WTC11 (cell line): ENCODE measurements at regions not wholly inside any gene's neighbourhood (a gene's known extent, or its start where the extent isn't known, plus 50 kb on each side); places are given as distances from the start of the nearest gene placed in this dataset.

Source experiments
- ATAC-seq: fragments of 200-7000 bp; cut with Tn5 transposase; 2 replicates; pipeline ENCODE4 v1.10.0; 2021; ENCODE audit warnings: mild to moderate bottlenecking, moderate library complexity
- CTCF ChIA-PET: fragments of 300-600 bp; sonication (Branson Sonifier 250); formaldehyde crosslinking; loops from one replicate; lab custom pipeline; 2021; ENCODE audit warnings: antibody characterized with exemption; lab: Charles Lee
- POLR2A ChIA-PET: fragments of 350-600 bp; sonication (Branson Sonifier 250); formaldehyde crosslinking; loops from one replicate; lab custom pipeline; 2021; ENCODE audit warnings: antibody characterized with exemption; lab: Charles Lee
- DNase-seq: peaks from one replicate; pipeline ENCODE4 v3.0.0; 2021; ENCODE audit warnings: low spot score
- H3K27ac Mint-ChIP-seq: 2 replicates; pipeline ENCODE4 v1.8.0; 2021; ENCODE audit warnings: mixed read lengths
- H3K27me3 Mint-ChIP-seq: 2 replicates; pipeline ENCODE4 v1.8.0; 2021; ENCODE audit warnings: low read depth, mild to moderate bottlenecking, moderate library complexity, mixed read lengths
- H3K36me3 Mint-ChIP-seq: 2 replicates; pipeline ENCODE4 v1.8.0; 2021; ENCODE audit warnings: mixed read lengths
- H3K4me1 Mint-ChIP-seq: 2 replicates; pipeline ENCODE4 v1.8.0; 2022; ENCODE audit warnings: mixed read lengths
- H3K4me3 Mint-ChIP-seq: 2 replicates; pipeline ENCODE4 v1.8.0; 2021; ENCODE audit warnings: mild to moderate bottlenecking, moderate library complexity, mixed read lengths
- H3K9me3 Mint-ChIP-seq: 2 replicates; pipeline ENCODE4 v1.8.0; 2021; ENCODE audit warnings: mixed read lengths
- EMX1 ChIP-seq: fragments of 250-450 bp; sonication (Bioruptor Pico); IDR thresholded peaks from 2 replicates; pipeline ENCODE4 v1.8.0; 2021; ENCODE audit warnings: mild to moderate bottlenecking
- FOXK1 ChIP-seq: sonication (generic); formaldehyde crosslinking; IDR thresholded peaks from 2 replicates; pipeline ENCODE4 v1.8.0; 2022; ENCODE audit warnings: mild to moderate bottlenecking, moderate library complexity, missing genetic modification reagents
- GABPB1 ChIP-seq: sonication (generic); formaldehyde crosslinking; IDR thresholded peaks from 2 replicates; pipeline ENCODE4 v1.8.1; 2023; ENCODE audit warnings: mild to moderate bottlenecking, missing genetic modification reagents
- GRHL2 ChIP-seq: fragments of 250-450 bp; sonication (Bioruptor Pico); IDR thresholded peaks from 2 replicates; pipeline ENCODE4 v1.8.0; 2022; ENCODE audit warnings: mild to moderate bottlenecking, moderate library complexity; ENCODE audit not compliant: insufficient replicate concordance, severe bottlenecking
- JAZF1 ChIP-seq: fragments of 250-450 bp; sonication (Bioruptor Pico); IDR thresholded peaks from 2 replicates; pipeline ENCODE4 v1.9.0; 2021; ENCODE audit warnings: moderate library complexity, mild to moderate bottlenecking, inconsistent platforms
- JUN ChIP-seq: sonication (generic); formaldehyde crosslinking; IDR thresholded peaks from 2 replicates; pipeline ENCODE4 v1.8.0; 2023; ENCODE audit warnings: mild to moderate bottlenecking, missing genetic modification reagents
- NR2C2 ChIP-seq: sonication (generic); formaldehyde crosslinking; IDR thresholded peaks from 2 replicates; pipeline ENCODE4 v1.8.0; 2022; ENCODE audit warnings: mild to moderate bottlenecking, missing genetic modification reagents
- OVOL2 ChIP-seq: fragments of 250-450 bp; sonication (Bioruptor Pico); IDR thresholded peaks from 2 replicates; pipeline ENCODE4 v1.9.0; 2021; ENCODE audit warnings: mild to moderate bottlenecking, borderline replicate concordance
- SOX15 ChIP-seq: fragments of 250-450 bp; sonication (Bioruptor Pico); IDR thresholded peaks from 2 replicates; pipeline ENCODE4 v1.9.0; 2021; ENCODE audit warnings: mild to moderate bottlenecking
- SP1 ChIP-seq: sonication (generic); formaldehyde crosslinking; conservative IDR thresholded peaks from 2 replicates; pipeline ENCODE4 v1.8.1; 2022; ENCODE audit warnings: missing genetic modification reagents
- TEAD1 ChIP-seq: sonication (generic); formaldehyde crosslinking; IDR thresholded peaks from 2 replicates; pipeline ENCODE4 v1.8.0; 2022; ENCODE audit warnings: mild to moderate bottlenecking, missing genetic modification reagents
- TF ChIP-seq, protein P1 (sequence below): sonication (generic); formaldehyde crosslinking; conservative IDR thresholded peaks from 2 replicates; pipeline ENCODE4 v1.8.1; 2023; ENCODE audit warnings: mild to moderate bottlenecking, low read depth, missing genetic modification reagents, moderate library complexity
- TF ChIP-seq, protein P2 (sequence below): sonication (generic); formaldehyde crosslinking; IDR thresholded peaks from 2 replicates; pipeline ENCODE4 v1.8.0; 2023; ENCODE audit warnings: mild to moderate bottlenecking, missing genetic modification reagents
- TF ChIP-seq, protein P3 (sequence below): fragments of 250-450 bp; sonication (Bioruptor Pico); IDR thresholded peaks from 2 replicates; pipeline ENCODE4 v2.1.2; 2022; ENCODE audit warnings: mild to moderate bottlenecking, moderate library complexity
- TF ChIP-seq, protein P4 (sequence below): sonication (generic); formaldehyde crosslinking; IDR thresholded peaks from 2 replicates; pipeline ENCODE4 v1.8.1; 2023; ENCODE audit warnings: mild to moderate bottlenecking, missing genetic modification reagents, borderline replicate concordance
- TF ChIP-seq, protein P5 (sequence below): sonication (generic); formaldehyde crosslinking; IDR thresholded peaks from 2 replicates; pipeline ENCODE4 v1.8.1; 2022; ENCODE audit warnings: low read depth, mild to moderate bottlenecking, moderate library complexity, missing genetic modification reagents, borderline replicate concordance
- TF ChIP-seq, protein P6 (sequence below): fragments of 200-600 bp; IDR thresholded peaks from 2 replicates; pipeline ENCODE4 v1.8.0; 2022; ENCODE audit warnings: antibody characterized with exemption
- TF ChIP-seq, protein P7 (sequence below): sonication (generic); formaldehyde crosslinking; IDR thresholded peaks from 2 replicates; pipeline ENCODE4 v1.8.1; 2023; ENCODE audit warnings: mild to moderate bottlenecking, missing genetic modification reagents

DNA sequence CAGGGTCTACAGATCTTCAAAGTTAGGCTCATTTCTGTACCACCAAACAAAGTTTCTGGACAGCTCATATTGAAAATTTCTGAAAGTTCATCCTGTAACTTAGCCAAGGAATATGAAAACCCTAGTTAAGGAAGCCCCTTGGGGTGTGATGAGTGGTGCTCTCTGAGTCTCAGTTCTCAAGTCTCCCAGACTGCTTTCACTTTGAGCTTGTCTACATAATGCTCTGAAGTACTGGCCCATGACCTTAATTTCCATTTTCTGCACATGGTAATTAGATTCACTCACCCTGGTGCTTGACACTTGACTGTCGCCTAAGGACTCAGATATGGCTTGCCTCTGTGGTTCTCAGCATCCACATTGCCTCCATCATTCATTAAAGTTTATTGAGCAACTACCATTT lies 51.7 kb upstream of the SATB2 start:
- no peak for DNase-seq
- TF ChIP-seq SP1 (CRISPR knock-in tag) (no peak), GABPB1 (CRISPR knock-in tag) (no peak), JUN (no peak), GRHL2 (no peak), TEAD1 (no peak), NR2C2 (CRISPR knock-in tag) (no peak), JAZF1 (CRISPR knock-in tag) (no peak), SOX15 (CRISPR knock-in tag) (no peak), OVOL2 (CRISPR knock-in tag) (no peak), FOXK1 (no peak), EMX1 (CRISPR knock-in tag) (no peak)
- TF ChIP-seq, protein P1, sequence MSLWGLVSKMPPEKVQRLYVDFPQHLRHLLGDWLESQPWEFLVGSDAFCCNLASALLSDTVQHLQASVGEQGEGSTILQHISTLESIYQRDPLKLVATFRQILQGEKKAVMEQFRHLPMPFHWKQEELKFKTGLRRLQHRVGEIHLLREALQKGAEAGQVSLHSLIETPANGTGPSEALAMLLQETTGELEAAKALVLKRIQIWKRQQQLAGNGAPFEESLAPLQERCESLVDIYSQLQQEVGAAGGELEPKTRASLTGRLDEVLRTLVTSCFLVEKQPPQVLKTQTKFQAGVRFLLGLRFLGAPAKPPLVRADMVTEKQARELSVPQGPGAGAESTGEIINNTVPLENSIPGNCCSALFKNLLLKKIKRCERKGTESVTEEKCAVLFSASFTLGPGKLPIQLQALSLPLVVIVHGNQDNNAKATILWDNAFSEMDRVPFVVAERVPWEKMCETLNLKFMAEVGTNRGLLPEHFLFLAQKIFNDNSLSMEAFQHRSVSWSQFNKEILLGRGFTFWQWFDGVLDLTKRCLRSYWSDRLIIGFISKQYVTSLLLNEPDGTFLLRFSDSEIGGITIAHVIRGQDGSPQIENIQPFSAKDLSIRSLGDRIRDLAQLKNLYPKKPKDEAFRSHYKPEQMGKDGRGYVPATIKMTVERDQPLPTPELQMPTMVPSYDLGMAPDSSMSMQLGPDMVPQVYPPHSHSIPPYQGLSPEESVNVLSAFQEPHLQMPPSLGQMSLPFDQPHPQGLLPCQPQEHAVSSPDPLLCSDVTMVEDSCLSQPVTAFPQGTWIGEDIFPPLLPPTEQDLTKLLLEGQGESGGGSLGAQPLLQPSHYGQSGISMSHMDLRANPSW (CRISPR knock-in tag): no peak
- TF ChIP-seq, protein P2, sequence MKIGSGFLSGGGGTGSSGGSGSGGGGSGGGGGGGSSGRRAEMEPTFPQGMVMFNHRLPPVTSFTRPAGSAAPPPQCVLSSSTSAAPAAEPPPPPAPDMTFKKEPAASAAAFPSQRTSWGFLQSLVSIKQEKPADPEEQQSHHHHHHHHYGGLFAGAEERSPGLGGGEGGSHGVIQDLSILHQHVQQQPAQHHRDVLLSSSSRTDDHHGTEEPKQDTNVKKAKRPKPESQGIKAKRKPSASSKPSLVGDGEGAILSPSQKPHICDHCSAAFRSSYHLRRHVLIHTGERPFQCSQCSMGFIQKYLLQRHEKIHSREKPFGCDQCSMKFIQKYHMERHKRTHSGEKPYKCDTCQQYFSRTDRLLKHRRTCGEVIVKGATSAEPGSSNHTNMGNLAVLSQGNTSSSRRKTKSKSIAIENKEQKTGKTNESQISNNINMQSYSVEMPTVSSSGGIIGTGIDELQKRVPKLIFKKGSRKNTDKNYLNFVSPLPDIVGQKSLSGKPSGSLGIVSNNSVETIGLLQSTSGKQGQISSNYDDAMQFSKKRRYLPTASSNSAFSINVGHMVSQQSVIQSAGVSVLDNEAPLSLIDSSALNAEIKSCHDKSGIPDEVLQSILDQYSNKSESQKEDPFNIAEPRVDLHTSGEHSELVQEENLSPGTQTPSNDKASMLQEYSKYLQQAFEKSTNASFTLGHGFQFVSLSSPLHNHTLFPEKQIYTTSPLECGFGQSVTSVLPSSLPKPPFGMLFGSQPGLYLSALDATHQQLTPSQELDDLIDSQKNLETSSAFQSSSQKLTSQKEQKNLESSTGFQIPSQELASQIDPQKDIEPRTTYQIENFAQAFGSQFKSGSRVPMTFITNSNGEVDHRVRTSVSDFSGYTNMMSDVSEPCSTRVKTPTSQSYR (CRISPR knock-in tag): no peak
- TF ChIP-seq, protein P3, sequence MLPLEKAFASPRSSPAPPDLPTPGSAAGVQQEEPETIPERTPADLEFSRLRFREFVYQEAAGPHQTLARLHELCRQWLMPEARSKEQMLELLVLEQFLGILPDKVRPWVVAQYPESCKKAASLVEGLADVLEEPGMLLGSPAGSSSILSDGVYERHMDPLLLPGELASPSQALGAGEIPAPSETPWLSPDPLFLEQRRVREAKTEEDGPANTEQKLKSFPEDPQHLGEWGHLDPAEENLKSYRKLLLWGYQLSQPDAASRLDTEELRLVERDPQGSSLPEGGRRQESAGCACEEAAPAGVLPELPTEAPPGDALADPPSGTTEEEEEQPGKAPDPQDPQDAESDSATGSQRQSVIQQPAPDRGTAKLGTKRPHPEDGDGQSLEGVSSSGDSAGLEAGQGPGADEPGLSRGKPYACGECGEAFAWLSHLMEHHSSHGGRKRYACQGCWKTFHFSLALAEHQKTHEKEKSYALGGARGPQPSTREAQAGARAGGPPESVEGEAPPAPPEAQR (CRISPR knock-in tag): no peak
- TF ChIP-seq, protein P4, sequence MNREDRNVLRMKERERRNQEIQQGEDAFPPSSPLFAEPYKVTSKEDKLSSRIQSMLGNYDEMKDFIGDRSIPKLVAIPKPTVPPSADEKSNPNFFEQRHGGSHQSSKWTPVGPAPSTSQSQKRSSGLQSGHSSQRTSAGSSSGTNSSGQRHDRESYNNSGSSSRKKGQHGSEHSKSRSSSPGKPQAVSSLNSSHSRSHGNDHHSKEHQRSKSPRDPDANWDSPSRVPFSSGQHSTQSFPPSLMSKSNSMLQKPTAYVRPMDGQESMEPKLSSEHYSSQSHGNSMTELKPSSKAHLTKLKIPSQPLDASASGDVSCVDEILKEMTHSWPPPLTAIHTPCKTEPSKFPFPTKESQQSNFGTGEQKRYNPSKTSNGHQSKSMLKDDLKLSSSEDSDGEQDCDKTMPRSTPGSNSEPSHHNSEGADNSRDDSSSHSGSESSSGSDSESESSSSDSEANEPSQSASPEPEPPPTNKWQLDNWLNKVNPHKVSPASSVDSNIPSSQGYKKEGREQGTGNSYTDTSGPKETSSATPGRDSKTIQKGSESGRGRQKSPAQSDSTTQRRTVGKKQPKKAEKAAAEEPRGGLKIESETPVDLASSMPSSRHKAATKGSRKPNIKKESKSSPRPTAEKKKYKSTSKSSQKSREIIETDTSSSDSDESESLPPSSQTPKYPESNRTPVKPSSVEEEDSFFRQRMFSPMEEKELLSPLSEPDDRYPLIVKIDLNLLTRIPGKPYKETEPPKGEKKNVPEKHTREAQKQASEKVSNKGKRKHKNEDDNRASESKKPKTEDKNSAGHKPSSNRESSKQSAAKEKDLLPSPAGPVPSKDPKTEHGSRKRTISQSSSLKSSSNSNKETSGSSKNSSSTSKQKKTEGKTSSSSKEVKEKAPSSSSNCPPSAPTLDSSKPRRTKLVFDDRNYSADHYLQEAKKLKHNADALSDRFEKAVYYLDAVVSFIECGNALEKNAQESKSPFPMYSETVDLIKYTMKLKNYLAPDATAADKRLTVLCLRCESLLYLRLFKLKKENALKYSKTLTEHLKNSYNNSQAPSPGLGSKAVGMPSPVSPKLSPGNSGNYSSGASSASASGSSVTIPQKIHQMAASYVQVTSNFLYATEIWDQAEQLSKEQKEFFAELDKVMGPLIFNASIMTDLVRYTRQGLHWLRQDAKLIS (CRISPR knock-in tag): no peak
- TF ChIP-seq, protein P5, sequence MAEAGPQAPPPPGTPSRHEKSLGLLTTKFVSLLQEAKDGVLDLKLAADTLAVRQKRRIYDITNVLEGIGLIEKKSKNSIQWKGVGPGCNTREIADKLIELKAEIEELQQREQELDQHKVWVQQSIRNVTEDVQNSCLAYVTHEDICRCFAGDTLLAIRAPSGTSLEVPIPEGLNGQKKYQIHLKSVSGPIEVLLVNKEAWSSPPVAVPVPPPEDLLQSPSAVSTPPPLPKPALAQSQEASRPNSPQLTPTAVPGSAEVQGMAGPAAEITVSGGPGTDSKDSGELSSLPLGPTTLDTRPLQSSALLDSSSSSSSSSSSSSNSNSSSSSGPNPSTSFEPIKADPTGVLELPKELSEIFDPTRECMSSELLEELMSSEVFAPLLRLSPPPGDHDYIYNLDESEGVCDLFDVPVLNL: no peak
- TF ChIP-seq, protein P6, sequence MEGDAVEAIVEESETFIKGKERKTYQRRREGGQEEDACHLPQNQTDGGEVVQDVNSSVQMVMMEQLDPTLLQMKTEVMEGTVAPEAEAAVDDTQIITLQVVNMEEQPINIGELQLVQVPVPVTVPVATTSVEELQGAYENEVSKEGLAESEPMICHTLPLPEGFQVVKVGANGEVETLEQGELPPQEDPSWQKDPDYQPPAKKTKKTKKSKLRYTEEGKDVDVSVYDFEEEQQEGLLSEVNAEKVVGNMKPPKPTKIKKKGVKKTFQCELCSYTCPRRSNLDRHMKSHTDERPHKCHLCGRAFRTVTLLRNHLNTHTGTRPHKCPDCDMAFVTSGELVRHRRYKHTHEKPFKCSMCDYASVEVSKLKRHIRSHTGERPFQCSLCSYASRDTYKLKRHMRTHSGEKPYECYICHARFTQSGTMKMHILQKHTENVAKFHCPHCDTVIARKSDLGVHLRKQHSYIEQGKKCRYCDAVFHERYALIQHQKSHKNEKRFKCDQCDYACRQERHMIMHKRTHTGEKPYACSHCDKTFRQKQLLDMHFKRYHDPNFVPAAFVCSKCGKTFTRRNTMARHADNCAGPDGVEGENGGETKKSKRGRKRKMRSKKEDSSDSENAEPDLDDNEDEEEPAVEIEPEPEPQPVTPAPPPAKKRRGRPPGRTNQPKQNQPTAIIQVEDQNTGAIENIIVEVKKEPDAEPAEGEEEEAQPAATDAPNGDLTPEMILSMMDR: no peak
- TF ChIP-seq, protein P7, sequence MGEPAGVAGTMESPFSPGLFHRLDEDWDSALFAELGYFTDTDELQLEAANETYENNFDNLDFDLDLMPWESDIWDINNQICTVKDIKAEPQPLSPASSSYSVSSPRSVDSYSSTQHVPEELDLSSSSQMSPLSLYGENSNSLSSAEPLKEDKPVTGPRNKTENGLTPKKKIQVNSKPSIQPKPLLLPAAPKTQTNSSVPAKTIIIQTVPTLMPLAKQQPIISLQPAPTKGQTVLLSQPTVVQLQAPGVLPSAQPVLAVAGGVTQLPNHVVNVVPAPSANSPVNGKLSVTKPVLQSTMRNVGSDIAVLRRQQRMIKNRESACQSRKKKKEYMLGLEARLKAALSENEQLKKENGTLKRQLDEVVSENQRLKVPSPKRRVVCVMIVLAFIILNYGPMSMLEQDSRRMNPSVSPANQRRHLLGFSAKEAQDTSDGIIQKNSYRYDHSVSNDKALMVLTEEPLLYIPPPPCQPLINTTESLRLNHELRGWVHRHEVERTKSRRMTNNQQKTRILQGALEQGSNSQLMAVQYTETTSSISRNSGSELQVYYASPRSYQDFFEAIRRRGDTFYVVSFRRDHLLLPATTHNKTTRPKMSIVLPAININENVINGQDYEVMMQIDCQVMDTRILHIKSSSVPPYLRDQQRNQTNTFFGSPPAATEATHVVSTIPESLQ (CRISPR knock-in tag): no peak
- H3K4me1 Mint-ChIP-seq: no peaks in the 10 kb centered on the region
- H3K9me3 Mint-ChIP-seq: no peaks in the 10 kb centered on the region
- POLR2A ChIA-PET: no interaction called here
- CTCF ChIA-PET: no interaction called here
- no peaks in the 10 kb centered on the region for H3K36me3 Mint-ChIP-seq
- H3K27ac Mint-ChIP-seq: no peak overlapping the region
- ATAC-seq: no peak
- no peaks in the 10 kb centered on the region for H3K27me3 Mint-ChIP-seq
- no peak overlapping the region for H3K4me3 Mint-ChIP-seq
